HEK293 (cell line): ENCODE measurements at regions not wholly inside any gene's neighbourhood (a gene's known extent, or its start where the extent isn't known, plus 50 kb on each side); places are given as distances from the start of the nearest gene placed in this dataset.

Experiments used
- CTCF ChIA-PET: fragments of 350-600 bp; formaldehyde crosslinking; extraction: SDS; loops from one replicate; lab custom pipeline; 2021; ENCODE audit warnings: antibody characterized with exemption; lab: Yijun Ruan, JAX
- POLR2A ChIA-PET: fragments of 300-600 bp; formaldehyde crosslinking; extraction: SDS; loops from one replicate; lab custom pipeline; 2020; ENCODE audit warnings: antibody characterized with exemption, inconsistent platforms; lab: Yijun Ruan, JAX
- H3K27ac ChIP-seq: fragments of 200-500 bp; sonication (Bioruptor generic); 2 replicates; pipeline ENCODE4 v1.5.1; 2014; ENCODE audit warnings: low read depth, low read length, control low read depth, inconsistent platforms; ENCODE audit errors: extremely low read depth
- H3K36me3 ChIP-seq, 2 experiments: fragments of 200-500 bp in 1 of 2; sonication (Bioruptor generic) in 1 of 2; 1 replicate in 1 of 2; 2 replicates in 1 of 2; pipeline ENCODE4 v1.5.1; 2014 to 2017; ENCODE audit warnings: inconsistent platforms in 2 of 2, low read length in 2 of 2; ENCODE audit not compliant: control insufficient read depth in 2 of 2, insufficient read depth in 1 of 2
- H3K4me1 ChIP-seq: fragments of 200-500 bp; sonication (Bioruptor generic); 2 replicates; pipeline ENCODE4 v1.5.1; 2014; ENCODE audit warnings: mild to moderate bottlenecking, low read length, inconsistent platforms; ENCODE audit not compliant: control insufficient read depth, insufficient read depth
- H3K4me3 ChIP-seq: 2 replicates; pipeline ENCODE4 v1.5.1; 2011; ENCODE audit warnings: low read depth, mild to moderate bottlenecking, control low read depth, low read length, moderate library complexity
- H3K9me3 ChIP-seq: fragments of 200-500 bp; sonication (Bioruptor generic); 2 replicates; pipeline ENCODE4 v1.5.1; 2014; ENCODE audit warnings: low read depth, low read length, inconsistent platforms; ENCODE audit not compliant: control insufficient read depth, insufficient read depth
- BCL11A ChIP-seq: fragments of 450-650 bp; formaldehyde crosslinking; IDR thresholded peaks from 2 replicates; pipeline ENCODE4 v1.5.1; 2016; ENCODE audit warnings: low read depth, missing biosample characterization, missing genetic modification characterization
- GLI2 ChIP-seq: fragments of 450-650 bp; formaldehyde crosslinking; IDR thresholded peaks from 2 replicates; pipeline ENCODE4; 2017; ENCODE audit warnings: missing biosample characterization, missing genetic modification characterization, low read depth, borderline replicate concordance
- KLF8 ChIP-seq: fragments of 450-650 bp; formaldehyde crosslinking; IDR thresholded peaks from 2 replicates; pipeline ENCODE4 v1.5.1; 2016; ENCODE audit warnings: missing biosample characterization, missing genetic modification characterization
- OVOL3 ChIP-seq: fragments of 450-650 bp; formaldehyde crosslinking; IDR thresholded peaks from 2 replicates; pipeline ENCODE4 v1.5.1; 2016; ENCODE audit warnings: missing biosample characterization, missing genetic modification characterization
- ZBTB1 ChIP-seq: fragments of 450-650 bp; formaldehyde crosslinking; IDR thresholded peaks from 2 replicates; pipeline ENCODE4 v1.5.1; 2016; ENCODE audit warnings: missing biosample characterization, missing genetic modification characterization
- ZFP3 ChIP-seq: fragments of 450-650 bp; formaldehyde crosslinking; IDR thresholded peaks from 2 replicates; pipeline ENCODE4 v1.5.1; 2016; ENCODE audit warnings: low read depth, missing biosample characterization, missing genetic modification characterization
- ZNF138 ChIP-seq: fragments of 450-650 bp; formaldehyde crosslinking; IDR thresholded peaks from 2 replicates; pipeline ENCODE4 v1.5.1; 2016; ENCODE audit warnings: missing biosample characterization, missing genetic modification characterization, borderline replicate concordance
- ZNF2 ChIP-seq: fragments of 450-650 bp; formaldehyde crosslinking; IDR thresholded peaks from 2 replicates; pipeline ENCODE4 v1.5.1; 2016; ENCODE audit warnings: missing biosample characterization, missing genetic modification characterization
- ZNF23 ChIP-seq: fragments of 450-650 bp; formaldehyde crosslinking; IDR thresholded peaks from 2 replicates; pipeline ENCODE4 v1.5.1; 2016; ENCODE audit warnings: missing biosample characterization, missing genetic modification characterization, borderline replicate concordance
- ZNF248 ChIP-seq: fragments of 450-650 bp; formaldehyde crosslinking; IDR thresholded peaks from 2 replicates; pipeline ENCODE4 v1.5.1; 2017; ENCODE audit warnings: missing biosample characterization, missing genetic modification characterization
- ZNF366 ChIP-seq: fragments of 450-650 bp; formaldehyde crosslinking; conservative IDR thresholded peaks from 2 replicates; pipeline ENCODE4 v1.5.1; 2016; ENCODE audit warnings: missing biosample characterization, missing genetic modification characterization
- ZNF626 ChIP-seq: fragments of 450-650 bp; sonication (Bioruptor Pico); formaldehyde crosslinking; IDR thresholded peaks from 2 replicates; pipeline ENCODE4 v1.5.1; 2018; ENCODE audit warnings: missing biosample characterization, missing genetic modification characterization, inconsistent platforms
- ZNF707 ChIP-seq: fragments of 450-650 bp; formaldehyde crosslinking; IDR thresholded peaks from 2 replicates; pipeline ENCODE4 v1.5.1; 2016; ENCODE audit warnings: missing biosample characterization, missing genetic modification characterization
- ZNF792 ChIP-seq: fragments of 450-650 bp; formaldehyde crosslinking; IDR thresholded peaks from 2 replicates; pipeline ENCODE4 v1.5.1; 2016; ENCODE audit warnings: missing biosample characterization, missing genetic modification characterization
- ZNF837 ChIP-seq: fragments of 450-650 bp; formaldehyde crosslinking; IDR thresholded peaks from 2 replicates; pipeline ENCODE4 v1.5.1; 2016; ENCODE audit warnings: missing biosample characterization, missing genetic modification characterization
- TF ChIP-seq, protein P1 (sequence below): sonication (generic); formaldehyde crosslinking; IDR thresholded peaks from 2 replicates; pipeline ENCODE4 v1.8.1; 2022; ENCODE audit warnings: mild to moderate bottlenecking, moderate library complexity, missing genetic modification reagents
- TF ChIP-seq, protein P2 (sequence below): fragments of 450-650 bp; formaldehyde crosslinking; IDR thresholded peaks from 2 replicates; pipeline ENCODE4 v1.5.1; 2016; ENCODE audit warnings: missing biosample characterization, missing genetic modification characterization
- TF ChIP-seq, protein P3 (sequence below): fragments of 450-650 bp; formaldehyde crosslinking; IDR thresholded peaks from 2 replicates; pipeline ENCODE4 v1.5.1; 2016; ENCODE audit warnings: missing biosample characterization, missing genetic modification characterization, borderline replicate concordance
- TF ChIP-seq, protein P4 (sequence below): fragments of 450-650 bp; formaldehyde crosslinking; IDR thresholded peaks from 2 replicates; pipeline ENCODE4 v1.5.1; 2016; ENCODE audit warnings: missing biosample characterization, missing genetic modification characterization
- TF ChIP-seq, protein P5 (sequence below): fragments of 450-650 bp; formaldehyde crosslinking; IDR thresholded peaks from 2 replicates; pipeline ENCODE4 v1.5.1; 2016; ENCODE audit warnings: missing biosample characterization, missing genetic modification characterization
- TF ChIP-seq, protein P6 (sequence below): fragments of 450-650 bp; formaldehyde crosslinking; IDR thresholded peaks from 2 replicates; pipeline ENCODE4 v1.5.1; 2017; ENCODE audit warnings: missing biosample characterization, missing genetic modification characterization

DNA sequence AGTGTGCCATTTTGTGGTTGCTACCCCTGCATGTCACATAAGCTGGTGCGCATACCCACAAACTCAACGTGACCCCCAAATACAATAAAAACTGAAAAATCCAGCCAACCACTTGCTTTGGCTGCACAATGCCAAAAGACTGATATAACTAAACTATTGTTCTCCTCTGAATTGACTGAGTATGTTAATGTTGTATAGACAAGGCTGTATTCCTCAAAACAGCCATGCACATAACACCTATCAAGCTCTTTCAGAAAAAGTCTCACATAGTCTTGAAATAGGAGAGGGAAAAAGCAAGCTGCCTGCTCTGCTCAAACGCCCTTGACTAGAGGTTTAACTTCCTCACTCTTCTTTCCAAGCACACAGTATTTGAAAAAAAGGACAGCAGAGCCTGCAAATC is 126.4 kb upstream of the NOCT start:
- no peaks in the 10 kb centered on the region for H3K36me3 ChIP-seq
- no peak overlapping the region for H3K4me3 ChIP-seq
- no peaks in the 10 kb centered on the region for H3K9me3 ChIP-seq
- POLR2A ChIA-PET = no interaction called here
- H3K4me1 ChIP-seq = no peaks in the 10 kb centered on the region
- CTCF ChIA-PET = interaction anchor here (0.6 to 1.3 kb wide), 2 partner anchors 18 to 34 kb away, joined by 3 to 4 read pairs; no protein-coding TSS in a partner anchor
- TF ChIP-seq ZNF2 = no peak
- TF ChIP-seq, protein P1, sequence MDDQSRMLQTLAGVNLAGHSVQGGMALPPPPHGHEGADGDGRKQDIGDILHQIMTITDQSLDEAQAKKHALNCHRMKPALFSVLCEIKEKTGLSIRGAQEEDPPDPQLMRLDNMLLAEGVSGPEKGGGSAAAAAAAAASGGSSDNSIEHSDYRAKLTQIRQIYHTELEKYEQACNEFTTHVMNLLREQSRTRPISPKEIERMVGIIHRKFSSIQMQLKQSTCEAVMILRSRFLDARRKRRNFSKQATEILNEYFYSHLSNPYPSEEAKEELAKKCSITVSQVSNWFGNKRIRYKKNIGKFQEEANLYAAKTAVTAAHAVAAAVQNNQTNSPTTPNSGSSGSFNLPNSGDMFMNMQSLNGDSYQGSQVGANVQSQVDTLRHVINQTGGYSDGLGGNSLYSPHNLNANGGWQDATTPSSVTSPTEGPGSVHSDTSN (CRISPR knock-in tag) = no peak
- no peak for TF ChIP-seq ZNF23 (tag by site-specific recombination)
- no peak for TF ChIP-seq OVOL3 (tag by site-specific recombination)
- TF ChIP-seq, protein P2, sequence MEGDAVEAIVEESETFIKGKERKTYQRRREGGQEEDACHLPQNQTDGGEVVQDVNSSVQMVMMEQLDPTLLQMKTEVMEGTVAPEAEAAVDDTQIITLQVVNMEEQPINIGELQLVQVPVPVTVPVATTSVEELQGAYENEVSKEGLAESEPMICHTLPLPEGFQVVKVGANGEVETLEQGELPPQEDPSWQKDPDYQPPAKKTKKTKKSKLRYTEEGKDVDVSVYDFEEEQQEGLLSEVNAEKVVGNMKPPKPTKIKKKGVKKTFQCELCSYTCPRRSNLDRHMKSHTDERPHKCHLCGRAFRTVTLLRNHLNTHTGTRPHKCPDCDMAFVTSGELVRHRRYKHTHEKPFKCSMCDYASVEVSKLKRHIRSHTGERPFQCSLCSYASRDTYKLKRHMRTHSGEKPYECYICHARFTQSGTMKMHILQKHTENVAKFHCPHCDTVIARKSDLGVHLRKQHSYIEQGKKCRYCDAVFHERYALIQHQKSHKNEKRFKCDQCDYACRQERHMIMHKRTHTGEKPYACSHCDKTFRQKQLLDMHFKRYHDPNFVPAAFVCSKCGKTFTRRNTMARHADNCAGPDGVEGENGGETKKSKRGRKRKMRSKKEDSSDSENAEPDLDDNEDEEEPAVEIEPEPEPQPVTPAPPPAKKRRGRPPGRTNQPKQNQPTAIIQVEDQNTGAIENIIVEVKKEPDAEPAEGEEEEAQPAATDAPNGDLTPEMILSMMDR (tag by site-specific recombination) = no peak
- TF ChIP-seq ZNF138 = no peak
- no peak for TF ChIP-seq ZNF837 (tag by site-specific recombination)
- TF ChIP-seq ZNF707 (tag by site-specific recombination) = no peak
- TF ChIP-seq, all 188 proteins: peak for 0
- no peak overlapping the region for H3K27ac ChIP-seq

DNA sequence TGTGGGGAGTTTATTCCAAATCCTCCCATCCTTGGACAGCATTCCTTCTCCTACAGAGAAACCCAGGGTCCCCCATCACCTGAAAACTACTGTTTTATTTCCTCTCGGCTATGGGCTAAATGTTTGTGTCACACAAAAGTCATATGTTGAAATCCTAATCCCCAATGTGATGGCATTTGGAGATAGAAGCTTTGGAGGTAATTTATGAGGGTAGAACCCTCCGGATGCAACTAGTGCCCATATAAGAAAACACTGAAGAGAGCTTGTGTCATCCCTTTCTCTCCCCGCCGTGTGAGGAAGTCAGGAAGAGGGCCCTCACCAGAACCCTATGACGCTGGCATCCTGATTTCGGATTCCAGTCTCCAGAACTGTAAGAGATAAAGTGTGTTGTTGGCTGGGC is 127.8 kb upstream of the NOCT start:
- ChIA-PET CTCF (interaction anchor here (1.0 kb wide), 1 partner anchor 22 kb away, joined by 5 read pairs; no protein-coding TSS in a partner anchor), POLR2A (no interaction called here)
- Histone ChIP-seq H3K36me3 (no peaks in the 10 kb centered on the region), H3K9me3 (no peaks in the 10 kb centered on the region), H3K4me1 (no peaks in the 10 kb centered on the region), H3K27ac (no peak overlapping the region), H3K4me3 (no peak overlapping the region)
- TF ChIP-seq ZNF2 (no peak), ZBTB1 (tag by site-specific recombination) (no peak), ZNF792 (tag by site-specific recombination) (no peak), ZNF626 (tag by site-specific recombination) (no peak), GLI2 (no peak), ZFP3 (tag by site-specific recombination) (no peak), KLF8 (tag by site-specific recombination) (no peak), ZNF366 (tag by site-specific recombination) (no peak), ZNF248 (tag by site-specific recombination) (no peak), BCL11A (tag by site-specific recombination) (no peak)
- TF ChIP-seq, protein P3, sequence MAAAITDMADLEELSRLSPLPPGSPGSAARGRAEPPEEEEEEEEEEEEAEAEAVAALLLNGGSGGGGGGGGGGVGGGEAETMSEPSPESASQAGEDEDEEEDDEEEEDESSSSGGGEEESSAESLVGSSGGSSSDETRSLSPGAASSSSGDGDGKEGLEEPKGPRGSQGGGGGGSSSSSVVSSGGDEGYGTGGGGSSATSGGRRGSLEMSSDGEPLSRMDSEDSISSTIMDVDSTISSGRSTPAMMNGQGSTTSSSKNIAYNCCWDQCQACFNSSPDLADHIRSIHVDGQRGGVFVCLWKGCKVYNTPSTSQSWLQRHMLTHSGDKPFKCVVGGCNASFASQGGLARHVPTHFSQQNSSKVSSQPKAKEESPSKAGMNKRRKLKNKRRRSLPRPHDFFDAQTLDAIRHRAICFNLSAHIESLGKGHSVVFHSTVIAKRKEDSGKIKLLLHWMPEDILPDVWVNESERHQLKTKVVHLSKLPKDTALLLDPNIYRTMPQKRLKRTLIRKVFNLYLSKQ (tag by site-specific recombination) = no peak
- TF ChIP-seq, protein P1 (CRISPR knock-in tag) = no peak
- TF ChIP-seq, protein P4, sequence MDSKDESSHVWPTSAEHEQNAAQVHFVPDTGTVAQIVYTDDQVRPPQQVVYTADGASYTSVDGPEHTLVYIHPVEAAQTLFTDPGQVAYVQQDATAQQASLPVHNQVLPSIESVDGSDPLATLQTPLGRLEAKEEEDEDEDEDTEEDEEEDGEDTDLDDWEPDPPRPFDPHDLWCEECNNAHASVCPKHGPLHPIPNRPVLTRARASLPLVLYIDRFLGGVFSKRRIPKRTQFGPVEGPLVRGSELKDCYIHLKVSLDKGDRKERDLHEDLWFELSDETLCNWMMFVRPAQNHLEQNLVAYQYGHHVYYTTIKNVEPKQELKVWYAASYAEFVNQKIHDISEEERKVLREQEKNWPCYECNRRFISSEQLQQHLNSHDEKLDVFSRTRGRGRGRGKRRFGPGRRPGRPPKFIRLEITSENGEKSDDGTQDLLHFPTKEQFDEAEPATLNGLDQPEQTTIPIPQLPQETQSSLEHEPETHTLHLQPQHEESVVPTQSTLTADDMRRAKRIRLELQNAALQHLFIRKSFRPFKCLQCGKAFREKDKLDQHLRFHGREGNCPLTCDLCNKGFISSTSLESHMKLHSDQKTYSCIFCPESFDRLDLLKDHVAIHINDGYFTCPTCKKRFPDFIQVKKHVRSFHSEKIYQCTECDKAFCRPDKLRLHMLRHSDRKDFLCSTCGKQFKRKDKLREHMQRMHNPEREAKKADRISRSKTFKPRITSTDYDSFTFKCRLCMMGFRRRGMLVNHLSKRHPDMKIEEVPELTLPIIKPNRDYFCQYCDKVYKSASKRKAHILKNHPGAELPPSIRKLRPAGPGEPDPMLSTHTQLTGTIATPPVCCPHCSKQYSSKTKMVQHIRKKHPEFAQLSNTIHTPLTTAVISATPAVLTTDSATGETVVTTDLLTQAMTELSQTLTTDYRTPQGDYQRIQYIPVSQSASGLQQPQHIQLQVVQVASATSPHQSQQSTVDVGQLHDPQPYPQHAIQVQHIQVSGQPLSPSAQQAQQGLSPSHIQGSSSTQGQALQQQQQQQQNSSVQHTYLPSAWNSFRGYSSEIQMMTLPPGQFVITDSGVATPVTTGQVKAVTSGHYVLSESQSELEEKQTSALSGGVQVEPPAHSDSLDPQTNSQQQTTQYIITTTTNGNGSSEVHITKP (tag by site-specific recombination) = no peak
- TF ChIP-seq, protein P5, sequence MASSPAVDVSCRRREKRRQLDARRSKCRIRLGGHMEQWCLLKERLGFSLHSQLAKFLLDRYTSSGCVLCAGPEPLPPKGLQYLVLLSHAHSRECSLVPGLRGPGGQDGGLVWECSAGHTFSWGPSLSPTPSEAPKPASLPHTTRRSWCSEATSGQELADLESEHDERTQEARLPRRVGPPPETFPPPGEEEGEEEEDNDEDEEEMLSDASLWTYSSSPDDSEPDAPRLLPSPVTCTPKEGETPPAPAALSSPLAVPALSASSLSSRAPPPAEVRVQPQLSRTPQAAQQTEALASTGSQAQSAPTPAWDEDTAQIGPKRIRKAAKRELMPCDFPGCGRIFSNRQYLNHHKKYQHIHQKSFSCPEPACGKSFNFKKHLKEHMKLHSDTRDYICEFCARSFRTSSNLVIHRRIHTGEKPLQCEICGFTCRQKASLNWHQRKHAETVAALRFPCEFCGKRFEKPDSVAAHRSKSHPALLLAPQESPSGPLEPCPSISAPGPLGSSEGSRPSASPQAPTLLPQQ = no peak
- TF ChIP-seq, protein P6, sequence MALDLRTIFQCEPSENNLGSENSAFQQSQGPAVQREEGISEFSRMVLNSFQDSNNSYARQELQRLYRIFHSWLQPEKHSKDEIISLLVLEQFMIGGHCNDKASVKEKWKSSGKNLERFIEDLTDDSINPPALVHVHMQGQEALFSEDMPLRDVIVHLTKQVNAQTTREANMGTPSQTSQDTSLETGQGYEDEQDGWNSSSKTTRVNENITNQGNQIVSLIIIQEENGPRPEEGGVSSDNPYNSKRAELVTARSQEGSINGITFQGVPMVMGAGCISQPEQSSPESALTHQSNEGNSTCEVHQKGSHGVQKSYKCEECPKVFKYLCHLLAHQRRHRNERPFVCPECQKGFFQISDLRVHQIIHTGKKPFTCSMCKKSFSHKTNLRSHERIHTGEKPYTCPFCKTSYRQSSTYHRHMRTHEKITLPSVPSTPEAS (tag by site-specific recombination) = no peak
